ENCODE measurements at regions not wholly inside any gene's neighbourhood (a gene's known extent, or its start where the extent isn't known, plus 50 kb on each side); places are given as distances from the start of the nearest gene placed in this dataset.
"Not testable (repeated sequence)": the region's sequence is repeated elsewhere in the genome, so short reads cannot be mapped to it uniquely, and the experiment has no call there.

DNA sequence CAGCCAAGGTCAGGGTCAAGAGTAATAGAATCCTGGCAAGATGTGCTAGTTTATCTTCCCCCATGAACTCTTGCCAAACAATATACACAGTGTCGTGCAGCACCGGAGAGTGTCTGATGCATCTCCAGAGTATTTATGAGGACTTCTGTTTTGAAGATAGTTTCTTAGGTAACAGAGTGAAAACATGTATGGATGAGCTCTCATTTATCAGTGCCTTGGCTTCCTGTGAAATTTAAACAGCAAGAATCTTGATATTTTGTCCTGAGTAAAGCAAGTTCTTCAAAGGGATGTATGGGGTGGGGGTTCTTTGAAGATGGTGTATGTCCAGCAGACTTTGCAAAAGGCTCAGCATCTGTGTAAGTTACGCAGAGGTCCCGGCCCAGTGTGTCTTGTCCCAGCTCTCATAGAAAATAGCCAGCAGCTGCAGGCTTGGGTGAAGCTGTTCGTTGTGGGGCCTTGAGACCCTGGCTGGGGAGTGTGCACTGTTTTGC, 361.0 kb upstream of the NT5C1B start:
- no peaks in the 10 kb centered on the region for H3K9me2 ChIP-seq (ENCODE audit: insufficient read depth)
- H3F3A ChIP-seq (ENCODE audit: insufficient read depth) = peaks cover 8% of the 10 kb centered on the region; the same call in 1 of the 2 replicates
- no peaks in the 10 kb centered on the region for H3K27me3 ChIP-seq (replicated peaks; ENCODE audit: insufficient read depth)
- WGBS, 2 experiments (ENCODE audit: low coverage in 1 of 2, low lambda C conversion rate in 2 of 2, missing lambda C conversion rate in 2 of 2) = 50 to 51% methylated on average over 5 of the region's 5 CpGs
- TF ChIP-seq EZH2 (IDR thresholded peaks at IDR 0.05; ENCODE audit: insufficient read depth, poor library complexity, severe bottlenecking) = no peak
- TF ChIP-seq EZH2phosphoT487 (IDR thresholded peaks at IDR 0.05; ENCODE audit: insufficient read depth, low read depth) = no peak
- no peaks in the 10 kb centered on the region for H4K20me1 ChIP-seq (ENCODE audit: insufficient read depth)
- H3K4me3 ChIP-seq = no peak overlapping the region
- peak overlapping the region; percentile 54 for H3K9ac ChIP-seq
- H3K4me1 ChIP-seq (ENCODE audit: insufficient read depth) = peaks cover 10% of the 10 kb centered on the region
- H3K4me2 ChIP-seq (ENCODE audit: unreplicated experiment) = peak overlapping the region; percentile 39
- no peaks in the 10 kb centered on the region for H3K9me3 ChIP-seq (ENCODE audit: low read depth)
- peak overlapping the region; percentile 6; the same call in 1 of the 2 replicates for H3K27ac ChIP-seq
- DNase-seq = peak; percentile 83
- in situ Hi-C loops (cut with MboI) = no loop called here
- 0 out of 2 replicates have a peak overlapping the region, but pooled peaks have one; percentile 30 for H2AFZ ChIP-seq
- H3K79me2 ChIP-seq (ENCODE audit: insufficient read depth) = no peaks in the 10 kb centered on the region
- H3K36me3 ChIP-seq (ENCODE audit: low read depth) = no peaks in the 10 kb centered on the region

DNA sequence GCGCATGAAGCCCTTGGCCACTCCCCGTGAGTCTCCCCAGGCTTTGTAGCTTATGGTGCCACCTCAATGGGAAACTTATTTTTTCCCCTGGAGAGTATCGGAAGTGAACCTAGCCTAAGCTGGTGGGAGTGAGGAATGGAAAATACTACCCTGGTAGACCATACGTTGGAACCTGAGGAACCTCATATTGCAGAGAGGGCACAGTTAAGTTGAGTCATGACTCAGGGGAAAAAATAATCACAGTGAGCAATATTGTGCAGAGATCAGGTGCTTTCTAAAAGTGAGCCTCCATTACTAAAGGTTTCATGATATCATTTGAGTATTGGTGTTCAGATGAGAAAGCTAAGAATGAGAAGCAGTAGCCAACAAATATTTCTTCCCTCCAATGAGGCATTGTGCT, 360.5 kb upstream of the NT5C1B start:
- Histone ChIP-seq H3K36me3 (ENCODE audit: low read depth) (no peaks in the 10 kb centered on the region), H3K9ac (no peak overlapping the region), H3K9me2 (ENCODE audit: insufficient read depth) (no peaks in the 10 kb centered on the region), H3K4me2 (ENCODE audit: unreplicated experiment) (peak overlapping the region; percentile 39), H3K4me3 (no peak overlapping the region), H3K27ac (0 out of 2 replicates have a peak overlapping the region, but pooled peaks have one; percentile 4), H3K27me3 (replicated peaks; ENCODE audit: insufficient read depth) (no peaks in the 10 kb centered on the region), H3K9me3 (ENCODE audit: low read depth) (no peaks in the 10 kb centered on the region), H3F3A (ENCODE audit: insufficient read depth) (peaks cover 8% of the 10 kb centered on the region; the same call in 1 of the 2 replicates), H3K79me2 (ENCODE audit: insufficient read depth) (no peaks in the 10 kb centered on the region), H3K4me1 (ENCODE audit: insufficient read depth) (peaks cover 10% of the 10 kb centered on the region), H4K20me1 (ENCODE audit: insufficient read depth) (no peaks in the 10 kb centered on the region), H2AFZ (0 out of 2 replicates have a peak overlapping the region, but pooled peaks have one; percentile 30)
- in situ Hi-C loops (cut with MboI) = no loop called here
- TF ChIP-seq EZH2phosphoT487 (IDR thresholded peaks at IDR 0.05; ENCODE audit: insufficient read depth, low read depth) (no peak), EZH2 (IDR thresholded peaks at IDR 0.05; ENCODE audit: insufficient read depth, poor library complexity, severe bottlenecking) (no peak)
- DNase-seq = no peak
- WGBS, 2 experiments (ENCODE audit: low coverage in 1 of 2, low lambda C conversion rate in 2 of 2, missing lambda C conversion rate in 2 of 2) = 97 to 100% methylated on average over 4 of the region's 4 CpGs

DNA sequence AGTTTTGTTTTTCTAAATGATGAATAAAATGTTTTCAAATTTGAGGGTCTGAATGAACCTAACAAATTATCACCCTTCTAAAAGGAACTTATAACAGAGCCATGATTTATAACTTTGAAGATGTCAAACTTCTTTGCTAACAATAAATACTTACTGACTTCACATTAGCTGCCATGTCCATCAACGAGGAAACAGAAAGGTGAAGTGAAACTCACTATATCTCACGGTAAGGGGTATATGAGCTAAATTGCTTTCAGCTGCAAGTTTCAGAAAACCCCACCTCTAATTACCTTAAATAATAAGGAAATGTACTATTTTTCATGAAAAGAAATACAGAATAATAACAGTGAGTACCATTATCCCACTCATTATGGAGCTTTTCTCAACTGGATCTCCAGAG, 350.8 kb upstream of the NT5C1B start:
- Histone ChIP-seq H3K9ac (no peak overlapping the region), H3F3A (ENCODE audit: insufficient read depth) (no peaks in the 10 kb centered on the region), H2AFZ (no peak overlapping the region), H3K27ac (no peak overlapping the region), H3K4me3 (no peak overlapping the region), H3K9me2 (ENCODE audit: insufficient read depth) (no peaks in the 10 kb centered on the region), H4K20me1 (ENCODE audit: insufficient read depth) (no peaks in the 10 kb centered on the region), H3K4me1 (ENCODE audit: insufficient read depth) (no peaks in the 10 kb centered on the region), H3K36me3 (ENCODE audit: low read depth) (no peaks in the 10 kb centered on the region), H3K9me3 (ENCODE audit: low read depth) (no peaks in the 10 kb centered on the region), H3K27me3 (replicated peaks; ENCODE audit: insufficient read depth) (no peaks in the 10 kb centered on the region), H3K4me2 (ENCODE audit: unreplicated experiment) (no peak overlapping the region), H3K79me2 (ENCODE audit: insufficient read depth) (no peaks in the 10 kb centered on the region)
- TF ChIP-seq EZH2 (IDR thresholded peaks at IDR 0.05; ENCODE audit: insufficient read depth, poor library complexity, severe bottlenecking) (no peak), EZH2phosphoT487 (IDR thresholded peaks at IDR 0.05; ENCODE audit: insufficient read depth, low read depth) (no peak)
- 94 to 97% methylated on average over 2 of the region's 2 CpGs for whole genome bisulfite sequencing, 2 experiments (ENCODE audit: low coverage in 1 of 2, low lambda C conversion rate in 2 of 2, missing lambda C conversion rate in 2 of 2)
- DNase-seq = no peak
- in situ Hi-C loops (cut with MboI) = no loop called here

DNA sequence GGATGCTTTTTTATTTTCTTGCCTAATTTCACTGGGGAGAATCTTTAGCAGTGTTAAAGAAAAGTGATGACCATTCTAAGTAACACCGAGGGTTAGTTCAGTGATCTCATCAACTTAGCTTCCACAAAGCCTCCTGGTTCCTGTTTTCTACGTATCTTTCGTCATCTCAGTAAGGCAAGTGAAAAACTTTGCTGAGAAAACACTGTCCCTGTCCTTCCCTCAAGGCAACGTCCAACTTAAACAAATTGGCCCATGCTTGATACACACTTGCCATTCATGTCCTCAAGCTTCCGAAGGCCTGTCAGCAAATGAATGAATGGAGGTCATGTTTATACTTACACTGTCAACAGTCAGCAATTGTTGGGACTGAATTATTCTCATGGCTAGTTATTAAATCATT, 350.4 kb upstream of the NT5C1B start:
- H3K36me3 ChIP-seq (ENCODE audit: low read depth); H3K9ac ChIP-seq; H3K9me2 ChIP-seq (ENCODE audit: insufficient read depth); H3K79me2 ChIP-seq (ENCODE audit: insufficient read depth); in situ Hi-C loops (cut with MboI); H3K9me3 ChIP-seq (ENCODE audit: low read depth); DNase-seq; H3K4me2 ChIP-seq (ENCODE audit: unreplicated experiment); H2AFZ ChIP-seq; H3K27me3 ChIP-seq (replicated peaks; ENCODE audit: insufficient read depth); H4K20me1 ChIP-seq (ENCODE audit: insufficient read depth); H3K4me3 ChIP-seq; H3F3A ChIP-seq (ENCODE audit: insufficient read depth); H3K27ac ChIP-seq; H3K4me1 ChIP-seq (ENCODE audit: insufficient read depth): not testable (repeated sequence)
- WGBS, 2 experiments (ENCODE audit: low coverage in 1 of 2, low lambda C conversion rate in 2 of 2, missing lambda C conversion rate in 2 of 2) = 87 to 88% methylated on average over 4 of the region's 5 CpGs

DNA sequence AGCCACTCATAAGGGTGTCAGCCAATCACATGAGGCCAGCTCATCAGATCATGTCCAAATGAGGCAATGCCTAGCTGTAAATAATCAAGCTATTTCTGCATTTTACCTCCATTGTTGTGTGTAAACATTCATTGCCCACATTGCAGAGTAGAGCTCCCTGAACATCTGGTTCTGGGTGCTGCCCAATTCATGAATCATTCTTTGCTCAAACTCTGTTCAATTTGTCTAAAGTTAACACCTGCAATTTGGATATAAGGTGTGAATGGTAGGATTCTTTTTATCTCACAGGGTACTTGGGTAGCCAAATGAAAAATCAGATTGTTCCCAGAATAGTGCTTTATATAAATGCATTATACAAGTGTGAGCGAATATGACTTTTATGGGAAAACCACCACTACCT, 345.5 kb upstream of the NT5C1B start:
- no peaks in the 10 kb centered on the region for H3K27me3 ChIP-seq (replicated peaks; ENCODE audit: insufficient read depth)
- H2AFZ ChIP-seq = no peak overlapping the region
- no peak overlapping the region for H3K9ac ChIP-seq
- H4K20me1 ChIP-seq (ENCODE audit: insufficient read depth) = no peaks in the 10 kb centered on the region
- no peak overlapping the region for H3K4me2 ChIP-seq (ENCODE audit: unreplicated experiment)
- 100% methylated on average over 1 of the region's 1 CpG for WGBS, 2 experiments (ENCODE audit: low coverage in 1 of 2, low lambda C conversion rate in 2 of 2, missing lambda C conversion rate in 2 of 2)
- no peaks in the 10 kb centered on the region for H3F3A ChIP-seq (ENCODE audit: insufficient read depth)
- no peaks in the 10 kb centered on the region for H3K79me2 ChIP-seq (ENCODE audit: insufficient read depth)
- H3K4me3 ChIP-seq = no peak overlapping the region
- H3K9me3 ChIP-seq (ENCODE audit: low read depth) = no peaks in the 10 kb centered on the region
- H3K4me1 ChIP-seq (ENCODE audit: insufficient read depth) = peaks cover 7% of the 10 kb centered on the region; the same call in 1 of the 2 replicates
- in situ Hi-C loops (cut with MboI) = no loop called here
- no peak for DNase-seq
- no peaks in the 10 kb centered on the region for H3K36me3 ChIP-seq (ENCODE audit: low read depth)
- H3K9me2 ChIP-seq (ENCODE audit: insufficient read depth) = no peaks in the 10 kb centered on the region
- H3K27ac ChIP-seq = no peak overlapping the region
- TF ChIP-seq EZH2 (IDR thresholded peaks at IDR 0.05; ENCODE audit: insufficient read depth, poor library complexity, severe bottlenecking) = no peak
- TF ChIP-seq EZH2phosphoT487 (IDR thresholded peaks at IDR 0.05; ENCODE audit: insufficient read depth, low read depth) = no peak
